ENCODE measurements at regions not wholly inside any gene's neighbourhood (a gene's known extent, or its start where the extent isn't known, plus 50 kb on each side); places are given as distances from the start of the nearest gene placed in this dataset.

- TF ChIP-seq CTCF (IDR thresholded peaks at IDR 0.05; ENCODE audit: insufficient read depth, low read depth, low read length): no peak
- TF ChIP-seq EZH2 (IDR thresholded peaks at IDR 0.05; ENCODE audit: insufficient read depth, low read length): no peak
These were observed 399.5 kb upstream of the CELF2 start for GRCh38 chr10:10618139-10618538.
